ENCODE measurements at regions not wholly inside any gene's neighbourhood (a gene's known extent, or its start where the extent isn't known, plus 50 kb on each side); places are given as distances from the start of the nearest gene placed in this dataset.

DNA sequence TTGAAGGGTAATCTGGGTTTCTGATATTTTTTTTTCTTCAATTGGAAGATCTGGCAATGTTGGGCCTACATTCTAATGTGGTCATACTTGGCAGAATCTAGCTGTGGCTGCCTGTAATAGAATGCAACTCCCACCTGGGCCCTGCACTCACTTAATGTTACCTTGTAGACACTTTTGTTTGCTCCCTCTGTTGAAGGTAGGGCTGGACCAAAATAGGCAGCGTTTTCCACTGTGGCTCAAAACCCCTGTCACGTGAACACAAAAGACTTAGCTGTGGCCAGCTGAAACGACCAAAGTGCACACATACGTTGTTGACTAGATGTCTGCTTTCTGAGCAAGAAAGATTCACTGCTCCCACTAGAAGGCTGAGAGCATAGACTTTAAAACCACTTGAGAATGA is 117.6 kb upstream of the HMHB1 start:
- Mint-ChIP-seq H3K4me1 (no peaks in the 10 kb centered on the region), H3K36me3 (peaks cover 0 to 3% of the 10 kb centered on the region in 2 donors), H3K4me3 (no peak overlapping the region), H3K9me3 (peaks cover 3 to 8% (median 6%) of the 10 kb centered on the region in 7 donors), H3K27me3 (ENCODE audit: low read depth in 3 of 3) (no peaks in the 10 kb centered on the region), H3K27ac (no peak overlapping the region)
- intact Hi-C loops (cut with micrococcal nuclease) = no loop called here
- no peaks in the 10 kb centered on the region for H3K9me3 ChIP-seq (replicated peaks in 1 of 2; ENCODE audit: control insufficient read depth in 1 of 2, insufficient read depth in 1 of 2, low read length in 2 of 2)
- no peak for DNase-seq
- H2AFZ ChIP-seq (ENCODE audit: insufficient read depth, low read depth, low read length, poor library complexity, severe bottlenecking) = no peak overlapping the region
- no peaks in the 10 kb centered on the region for H3K36me3 ChIP-seq (replicated peaks in 1 of 2; ENCODE audit: control insufficient read depth in 1 of 2, insufficient read depth in 2 of 2, low read length in 2 of 2)
- no peaks in the 10 kb centered on the region for H4K20me1 ChIP-seq (ENCODE audit: insufficient read depth, low read length)
- no peak overlapping the region for H3K27ac ChIP-seq (ENCODE audit: low read depth in 1 of 2, low read length in 2 of 2)
- H3K27me3 ChIP-seq (ENCODE audit: control insufficient read depth in 2 of 2, insufficient read depth in 2 of 2, low read length in 2 of 2) = no peaks in the 10 kb centered on the region
- TF ChIP-seq CTCF (IDR thresholded peaks at IDR 0.05) = no peak
- H3K4me3 ChIP-seq (replicated peaks in 1 of 3; ENCODE audit: low read depth in 2 of 3, low read length in 3 of 3) = no peak overlapping the region
- 100% methylated on average over 4 of the region's 4 CpGs for WGBS (ENCODE audit: insufficient coverage)
- no peaks in the 10 kb centered on the region for H3K4me1 ChIP-seq (ENCODE audit: control insufficient read depth in 1 of 2, insufficient read depth in 2 of 2, low read length in 2 of 2)
- no peak overlapping the region for H3K4me2 ChIP-seq (replicated peaks; ENCODE audit: extremely low read depth, low read length, poor library complexity, severe bottlenecking)
- H3K9ac ChIP-seq (ENCODE audit: insufficient read depth, low read length, poor library complexity, severe bottlenecking) = no peak overlapping the region
- H3K79me2 ChIP-seq (ENCODE audit: insufficient read depth, low read length) = no peaks in the 10 kb centered on the region

DNA sequence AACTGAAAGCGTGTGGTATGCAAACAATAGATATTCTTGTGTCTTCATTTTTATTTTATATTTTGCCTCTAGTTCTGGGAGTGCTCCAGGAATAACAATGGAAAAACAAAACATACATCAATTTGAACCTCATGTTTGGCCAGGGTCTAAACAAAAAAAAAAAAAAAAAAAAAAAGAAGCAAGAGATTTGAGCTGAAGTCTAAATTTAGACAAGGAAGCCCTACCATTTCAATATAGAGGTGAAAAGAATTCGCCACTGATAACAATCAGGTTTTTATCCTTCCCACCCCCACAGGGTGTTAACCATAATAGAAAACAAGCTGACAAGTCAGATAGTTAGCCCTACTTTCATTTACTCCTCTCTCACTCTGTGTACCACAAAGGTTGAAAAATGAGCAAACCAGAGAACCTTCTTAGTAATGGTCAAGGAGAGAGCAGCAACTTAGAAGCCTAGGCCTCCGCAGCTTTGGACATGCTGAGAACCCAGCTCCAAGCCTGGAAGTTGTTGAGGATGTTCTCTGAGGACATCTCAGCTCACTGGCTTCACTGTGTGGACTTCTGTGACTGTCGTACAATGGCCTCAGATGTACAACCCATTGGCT is 118.2 kb upstream of the HMHB1 start:
- intact Hi-C loops (cut with micrococcal nuclease) = no loop called here
- no peak overlapping the region for H3K27ac ChIP-seq (ENCODE audit: low read depth in 1 of 2, low read length in 2 of 2)

More for the DNA sequence above, 118.2 kb upstream of the HMHB1 start:
- no peaks in the 10 kb centered on the region for H3K27me3 Mint-ChIP-seq (ENCODE audit: low read depth in 3 of 3)
- no peaks in the 10 kb centered on the region for H3K4me1 Mint-ChIP-seq
- no peaks in the 10 kb centered on the region for H3K27me3 ChIP-seq (ENCODE audit: control insufficient read depth in 2 of 2, insufficient read depth in 2 of 2, low read length in 2 of 2)
- H3K9ac ChIP-seq (ENCODE audit: insufficient read depth, low read length, poor library complexity, severe bottlenecking) = no peak overlapping the region
- peaks cover 0 to 3% of the 10 kb centered on the region in 2 donors for H3K36me3 Mint-ChIP-seq
- no peak overlapping the region for H3K4me3 ChIP-seq (replicated peaks in 1 of 3; ENCODE audit: low read depth in 2 of 3, low read length in 3 of 3)
- H3K4me3 Mint-ChIP-seq = no peak overlapping the region
- no peak for DNase-seq
- no peak overlapping the region for H3K4me2 ChIP-seq (replicated peaks; ENCODE audit: extremely low read depth, low read length, poor library complexity, severe bottlenecking)
- H3K9me3 Mint-ChIP-seq = peaks cover 3 to 8% (median 6%) of the 10 kb centered on the region in 7 donors
- no peaks in the 10 kb centered on the region for H3K4me1 ChIP-seq (ENCODE audit: control insufficient read depth in 1 of 2, insufficient read depth in 2 of 2, low read length in 2 of 2)
- H3K36me3 ChIP-seq (replicated peaks in 1 of 2; ENCODE audit: control insufficient read depth in 1 of 2, insufficient read depth in 2 of 2, low read length in 2 of 2) = no peaks in the 10 kb centered on the region
- TF ChIP-seq CTCF (IDR thresholded peaks at IDR 0.05) = no peak
- WGBS (ENCODE audit: insufficient coverage) = 100% methylated on average over 2 of the region's 4 CpGs
- no peak overlapping the region for H2AFZ ChIP-seq (ENCODE audit: insufficient read depth, low read depth, low read length, poor library complexity, severe bottlenecking)
- H3K9me3 ChIP-seq (replicated peaks in 1 of 2; ENCODE audit: control insufficient read depth in 1 of 2, insufficient read depth in 1 of 2, low read length in 2 of 2) = no peaks in the 10 kb centered on the region
- no peak overlapping the region for H3K27ac Mint-ChIP-seq
- no peaks in the 10 kb centered on the region for H4K20me1 ChIP-seq (ENCODE audit: insufficient read depth, low read length)
- H3K79me2 ChIP-seq (ENCODE audit: insufficient read depth, low read length) = no peaks in the 10 kb centered on the region
